ENCODE measurements at regions not wholly inside any gene's neighbourhood (a gene's known extent, or its start where the extent isn't known, plus 50 kb on each side); places are given as distances from the start of the nearest gene placed in this dataset.

DNA sequence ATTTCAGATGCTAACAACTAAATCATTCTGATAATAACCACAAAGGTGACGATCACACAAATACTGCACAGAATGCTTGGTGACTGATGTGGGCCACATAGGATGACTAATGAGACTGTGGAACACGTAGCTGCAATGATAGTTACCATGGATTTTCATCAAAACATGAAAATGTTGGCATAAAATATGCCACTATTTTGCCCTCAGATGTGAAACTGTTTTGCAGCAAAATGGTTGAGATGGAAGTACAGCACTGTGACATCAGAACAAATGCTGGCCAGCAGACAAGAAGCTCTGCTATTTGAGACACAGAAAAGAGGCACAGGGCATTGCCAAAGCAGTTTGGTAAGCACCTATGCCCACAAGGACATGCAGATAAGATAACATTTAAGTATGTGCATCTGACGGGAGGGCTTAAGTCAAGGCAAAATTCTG lies 83.8 kb downstream of the NIBAN1 start:
- TF ChIP-seq, protein P1, sequence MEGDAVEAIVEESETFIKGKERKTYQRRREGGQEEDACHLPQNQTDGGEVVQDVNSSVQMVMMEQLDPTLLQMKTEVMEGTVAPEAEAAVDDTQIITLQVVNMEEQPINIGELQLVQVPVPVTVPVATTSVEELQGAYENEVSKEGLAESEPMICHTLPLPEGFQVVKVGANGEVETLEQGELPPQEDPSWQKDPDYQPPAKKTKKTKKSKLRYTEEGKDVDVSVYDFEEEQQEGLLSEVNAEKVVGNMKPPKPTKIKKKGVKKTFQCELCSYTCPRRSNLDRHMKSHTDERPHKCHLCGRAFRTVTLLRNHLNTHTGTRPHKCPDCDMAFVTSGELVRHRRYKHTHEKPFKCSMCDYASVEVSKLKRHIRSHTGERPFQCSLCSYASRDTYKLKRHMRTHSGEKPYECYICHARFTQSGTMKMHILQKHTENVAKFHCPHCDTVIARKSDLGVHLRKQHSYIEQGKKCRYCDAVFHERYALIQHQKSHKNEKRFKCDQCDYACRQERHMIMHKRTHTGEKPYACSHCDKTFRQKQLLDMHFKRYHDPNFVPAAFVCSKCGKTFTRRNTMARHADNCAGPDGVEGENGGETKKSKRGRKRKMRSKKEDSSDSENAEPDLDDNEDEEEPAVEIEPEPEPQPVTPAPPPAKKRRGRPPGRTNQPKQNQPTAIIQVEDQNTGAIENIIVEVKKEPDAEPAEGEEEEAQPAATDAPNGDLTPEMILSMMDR (conservative IDR thresholded peaks at IDR 0.05; ENCODE audit: low read depth in 2 of 2) = no peak
- TF ChIP-seq EZH2phosphoT487 (IDR thresholded peaks at IDR 0.05; ENCODE audit: unreplicated experiment) (no peak), JUNB (IDR thresholded peaks at IDR 0.05; ENCODE audit: unreplicated experiment) (no peak), POLR2AphosphoS5 (IDR thresholded peaks at IDR 0.05; ENCODE audit: low read depth) (no peak), EZH2 (IDR thresholded peaks at IDR 0.05; ENCODE audit: low read depth, unreplicated experiment) (no peak), CREB1 (CRISPR knock-in tag; IDR thresholded peaks at IDR 0.05; ENCODE audit: low read depth) (no peak), NANOG (IDR thresholded peaks at IDR 0.05; ENCODE audit: borderline replicate concordance) (no peak), STAT1 (IDR thresholded peaks at IDR 0.05; ENCODE audit: unreplicated experiment) (no peak)
- TF ChIP-seq, protein P2, sequence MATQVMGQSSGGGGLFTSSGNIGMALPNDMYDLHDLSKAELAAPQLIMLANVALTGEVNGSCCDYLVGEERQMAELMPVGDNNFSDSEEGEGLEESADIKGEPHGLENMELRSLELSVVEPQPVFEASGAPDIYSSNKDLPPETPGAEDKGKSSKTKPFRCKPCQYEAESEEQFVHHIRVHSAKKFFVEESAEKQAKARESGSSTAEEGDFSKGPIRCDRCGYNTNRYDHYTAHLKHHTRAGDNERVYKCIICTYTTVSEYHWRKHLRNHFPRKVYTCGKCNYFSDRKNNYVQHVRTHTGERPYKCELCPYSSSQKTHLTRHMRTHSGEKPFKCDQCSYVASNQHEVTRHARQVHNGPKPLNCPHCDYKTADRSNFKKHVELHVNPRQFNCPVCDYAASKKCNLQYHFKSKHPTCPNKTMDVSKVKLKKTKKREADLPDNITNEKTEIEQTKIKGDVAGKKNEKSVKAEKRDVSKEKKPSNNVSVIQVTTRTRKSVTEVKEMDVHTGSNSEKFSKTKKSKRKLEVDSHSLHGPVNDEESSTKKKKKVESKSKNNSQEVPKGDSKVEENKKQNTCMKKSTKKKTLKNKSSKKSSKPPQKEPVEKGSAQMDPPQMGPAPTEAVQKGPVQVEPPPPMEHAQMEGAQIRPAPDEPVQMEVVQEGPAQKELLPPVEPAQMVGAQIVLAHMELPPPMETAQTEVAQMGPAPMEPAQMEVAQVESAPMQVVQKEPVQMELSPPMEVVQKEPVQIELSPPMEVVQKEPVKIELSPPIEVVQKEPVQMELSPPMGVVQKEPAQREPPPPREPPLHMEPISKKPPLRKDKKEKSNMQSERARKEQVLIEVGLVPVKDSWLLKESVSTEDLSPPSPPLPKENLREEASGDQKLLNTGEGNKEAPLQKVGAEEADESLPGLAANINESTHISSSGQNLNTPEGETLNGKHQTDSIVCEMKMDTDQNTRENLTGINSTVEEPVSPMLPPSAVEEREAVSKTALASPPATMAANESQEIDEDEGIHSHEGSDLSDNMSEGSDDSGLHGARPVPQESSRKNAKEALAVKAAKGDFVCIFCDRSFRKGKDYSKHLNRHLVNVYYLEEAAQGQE (IDR thresholded peaks at IDR 0.05; ENCODE audit: unreplicated experiment) = no peak
